HG03460 (cell line): ENCODE measurements at regions not wholly inside any gene's neighbourhood (a gene's known extent, or its start where the extent isn't known, plus 50 kb on each side); places are given as distances from the start of the nearest gene placed in this dataset.

Source experiments
- ATAC-seq: cut with Tn5 transposase; IDR thresholded peaks from one replicate; pipeline ENCODE4 v1.9.1; 2021; ENCODE audit not compliant: unreplicated experiment

- ATAC-seq = no peak
These were observed 351.0 kb upstream of the AMELY start for GRCh38 chrY:7262531-7262930.

- no peak for ATAC-seq
These were observed 349.7 kb upstream of the AMELY start for GRCh38 chrY:7261254-7261653.

GRCh38 chrY:7240101-7240500, 328.5 kb upstream of the AMELY start:
- no peak for ATAC-seq

GRCh38 chrY:7211971-7212370, 300.4 kb upstream of the AMELY start:
- no peak for ATAC-seq

GRCh38 chrY:7204456-7204855, 292.9 kb upstream of the AMELY start:
- ATAC-seq = no peak

- ATAC-seq = no peak
These were observed 271.0 kb upstream of the AMELY start for GRCh38 chrY:7182591-7182990.

GRCh38 chrY:7177631-7178030, 266.1 kb upstream of the AMELY start:
- no peak for ATAC-seq

- no peak for ATAC-seq
These were observed 257.9 kb upstream of the AMELY start for GRCh38 chrY:7169475-7169874.

- ATAC-seq = no peak
These were observed 229.9 kb upstream of the AMELY start for GRCh38 chrY:7141477-7141876.
